Osteocyte (in vitro differentiated cells): ENCODE measurements at regions not wholly inside any gene's neighbourhood (a gene's known extent, or its start where the extent isn't known, plus 50 kb on each side); places are given as distances from the start of the nearest gene placed in this dataset.

Experiments used
- DNase-seq: peaks from one replicate; pipeline ENCODE4 v3.0.0; 2021; ENCODE audit warnings: mixed read lengths; ENCODE audit not compliant: unreplicated experiment; ENCODE audit errors: extremely low spot score
- H3K27ac Mint-ChIP-seq: one replicate; pipeline ENCODE4 v1.8.0; 2021; ENCODE audit warnings: mild to moderate bottlenecking, mixed read lengths; ENCODE audit not compliant: unreplicated experiment
- H3K27me3 Mint-ChIP-seq: one replicate; pipeline ENCODE4 v1.8.0; 2021; ENCODE audit warnings: mixed read lengths; ENCODE audit not compliant: unreplicated experiment
- H3K36me3 Mint-ChIP-seq: one replicate; pipeline ENCODE4 v1.8.0; 2021; ENCODE audit warnings: mixed read lengths; ENCODE audit not compliant: unreplicated experiment
- H3K4me1 Mint-ChIP-seq: one replicate; pipeline ENCODE4 v1.8.0; 2021; ENCODE audit warnings: mixed read lengths; ENCODE audit not compliant: unreplicated experiment
- H3K4me3 Mint-ChIP-seq: one replicate; pipeline ENCODE4 v1.8.0; 2021; ENCODE audit warnings: mild to moderate bottlenecking, moderate library complexity, mixed read lengths; ENCODE audit not compliant: unreplicated experiment
- H3K9me3 Mint-ChIP-seq: one replicate; pipeline ENCODE4 v1.8.0; 2021; ENCODE audit warnings: mixed read lengths; ENCODE audit not compliant: unreplicated experiment
- CTCF ChIP-seq: fragments of 200-600 bp; sonication (generic); IDR thresholded peaks from 2 replicates; pipeline ENCODE4 v1.5.0; 2021; ENCODE audit warnings: antibody characterized with exemption, mild to moderate bottlenecking, moderate library complexity

DNA sequence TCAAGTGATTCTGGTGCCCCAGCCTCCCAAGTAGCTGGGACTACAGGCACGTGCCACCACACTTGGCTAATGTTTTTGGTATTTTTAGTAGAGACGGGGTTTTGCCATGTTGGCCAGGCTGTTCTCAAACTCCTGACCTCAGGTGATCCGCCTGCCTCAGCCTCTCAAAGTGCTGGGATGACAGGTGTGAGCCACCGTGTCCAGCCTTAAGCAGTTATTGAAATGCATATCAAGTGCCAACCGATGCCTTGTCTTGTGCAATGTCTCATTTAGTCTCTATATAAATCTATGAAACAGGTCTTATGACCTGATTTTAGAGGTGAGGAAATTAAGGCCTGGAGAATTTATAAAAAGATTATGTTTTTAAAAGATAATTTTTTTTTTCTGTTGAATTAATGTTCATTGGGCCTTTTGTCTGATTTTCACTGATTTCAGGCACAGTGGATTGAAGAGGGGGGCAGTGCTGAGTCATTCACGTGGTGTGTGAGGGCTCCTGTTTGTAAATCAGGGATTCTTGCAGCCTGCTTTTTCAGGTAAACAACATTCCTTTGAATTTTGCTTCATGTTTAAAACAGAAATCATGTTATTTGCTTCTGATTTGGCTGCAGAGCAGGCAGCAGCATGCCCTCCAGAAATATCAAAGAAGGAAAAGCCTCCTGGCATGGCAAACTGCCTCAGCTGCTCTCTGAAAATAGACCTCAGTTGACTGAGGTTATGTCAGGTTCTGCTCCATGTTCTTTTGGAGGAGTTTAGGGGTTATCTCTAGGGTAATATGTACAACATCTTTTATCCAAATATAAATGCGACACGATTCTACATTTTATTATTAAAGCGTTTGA, 407.0 kb upstream of the RGMA start:
- Mint-ChIP-seq H3K36me3 (no peaks in the 10 kb centered on the region), H3K27ac (no peak overlapping the region), H3K4me1 (peaks cover 49% of the 10 kb centered on the region), H3K27me3 (no peaks in the 10 kb centered on the region), H3K4me3 (no peak overlapping the region), H3K9me3 (no peaks in the 10 kb centered on the region)
- no peak for TF ChIP-seq CTCF
- no peak for DNase-seq

DNA sequence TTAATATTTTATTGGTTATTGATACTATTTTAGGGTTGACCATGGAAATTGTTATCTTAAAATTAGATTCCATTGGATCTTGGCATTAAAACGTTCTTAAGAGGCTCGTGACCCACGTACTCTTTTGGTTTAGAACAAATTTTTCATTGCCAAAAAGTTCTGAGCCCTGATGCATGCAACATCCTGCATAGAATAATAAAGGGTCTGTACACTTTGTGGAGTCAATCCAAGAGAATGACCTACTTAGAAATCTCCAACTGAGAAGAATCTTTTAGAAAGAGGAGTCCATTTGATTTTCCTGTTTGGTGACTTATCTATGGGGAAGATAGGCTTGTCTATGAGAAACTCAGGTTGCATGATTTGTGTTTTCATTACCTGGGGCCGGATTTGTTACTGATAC, 404.2 kb upstream of the RGMA start:
- H3K27ac Mint-ChIP-seq: no peak overlapping the region
- peaks cover 24% of the 10 kb centered on the region for H3K4me1 Mint-ChIP-seq

GRCh38 chr15:93491291-93491690, 402.3 kb upstream of the RGMA start:
- no peak for DNase-seq
- no peak for TF ChIP-seq CTCF
- Mint-ChIP-seq H3K9me3 (no peaks in the 10 kb centered on the region), H3K36me3 (no peaks in the 10 kb centered on the region), H3K4me3 (no peak overlapping the region), H3K4me1 (peaks cover 5% of the 10 kb centered on the region), H3K27me3 (no peaks in the 10 kb centered on the region), H3K27ac (no peak overlapping the region)

More for the DNA sequence above, 404.2 kb upstream of the RGMA start:
- Mint-ChIP-seq H3K36me3 (no peaks in the 10 kb centered on the region), H3K27me3 (no peaks in the 10 kb centered on the region), H3K9me3 (no peaks in the 10 kb centered on the region), H3K4me3 (no peak overlapping the region)
- no peak for TF ChIP-seq CTCF
- DNase-seq: no peak

GRCh38 chr15:93488296-93488713, 399.3 kb upstream of the RGMA start:
- Mint-ChIP-seq H3K27me3 (no peaks in the 10 kb centered on the region), H3K4me3 (no peak overlapping the region), H3K9me3 (no peaks in the 10 kb centered on the region), H3K27ac (no peak overlapping the region), H3K4me1 (peaks cover 7% of the 10 kb centered on the region), H3K36me3 (no peaks in the 10 kb centered on the region)
- no peak for DNase-seq
- TF ChIP-seq CTCF: no peak

GRCh38 chr15:93486407-93487117, 397.6 kb upstream of the RGMA start:
- no peak overlapping the region for H3K4me3 Mint-ChIP-seq
- no peak for DNase-seq
- TF ChIP-seq CTCF: no peak
- H3K4me1 Mint-ChIP-seq: peaks cover 7% of the 10 kb centered on the region
- H3K9me3 Mint-ChIP-seq: no peaks in the 10 kb centered on the region
- no peaks in the 10 kb centered on the region for H3K36me3 Mint-ChIP-seq
- H3K27me3 Mint-ChIP-seq: no peaks in the 10 kb centered on the region
- H3K27ac Mint-ChIP-seq: no peak overlapping the region
